Astrocyte (in vitro differentiated cells and primary cell): ENCODE measurements at regions not wholly inside any gene's neighbourhood (a gene's known extent, or its start where the extent isn't known, plus 50 kb on each side); places are given as distances from the start of the nearest gene placed in this dataset.

Experiments used
- DNase-seq: peaks from one replicate; pipeline ENCODE4 v3.0.0-alpha.2; 2010; ENCODE audit warnings: low read depth
- FAIRE-seq: peaks from 2 replicates; lab custom pipeline; 2011; peaks lifted over from hg19 to GRCh38; lab: Jason Lieb, UNC
- H2AFZ ChIP-seq: 2 replicates; pipeline ENCODE4 v1.6.0; 2012; ENCODE audit warnings: low read depth, low read length, inconsistent platforms
- H3K27ac ChIP-seq: 2 replicates; pipeline ENCODE4 v1.5.1; 2011; ENCODE audit warnings: low read depth, low read length, inconsistent platforms
- H3K27me3 ChIP-seq: 2 replicates; pipeline ENCODE4 v1.6.0; 2011; ENCODE audit warnings: low read length, inconsistent platforms; ENCODE audit not compliant: insufficient read depth
- H3K36me3 ChIP-seq: 2 replicates; pipeline ENCODE4 v1.5.1; 2011; ENCODE audit warnings: low read length, inconsistent platforms; ENCODE audit not compliant: insufficient read depth
- H3K4me1 ChIP-seq: 2 replicates; pipeline ENCODE4 v1.5.1; 2011; ENCODE audit warnings: low read length, inconsistent platforms; ENCODE audit not compliant: insufficient read depth
- H3K4me2 ChIP-seq: 2 replicates; pipeline ENCODE4 v1.6.0; 2012; ENCODE audit warnings: low read length, inconsistent platforms
- H3K4me3 ChIP-seq: 2 replicates; pipeline ENCODE4 v1.5.1; 2011; ENCODE audit warnings: low read depth, mild to moderate bottlenecking, low read length, inconsistent platforms; ENCODE audit not compliant: insufficient read depth
- H3K79me2 ChIP-seq: 2 replicates; pipeline ENCODE4 v1.6.0; 2012; ENCODE audit warnings: mild to moderate bottlenecking, low read length, inconsistent platforms; ENCODE audit not compliant: insufficient read depth
- H3K9ac ChIP-seq: 2 replicates; pipeline ENCODE4 v1.6.0; 2012; ENCODE audit warnings: mild to moderate bottlenecking, low read length, inconsistent platforms
- H3K9me3 ChIP-seq: 2 replicates; pipeline ENCODE4 v1.5.1; 2012; ENCODE audit warnings: low read depth, mild to moderate bottlenecking, low read length, inconsistent platforms; ENCODE audit not compliant: insufficient read depth
- H4K20me1 ChIP-seq: 2 replicates; pipeline ENCODE4 v1.6.0; 2012; ENCODE audit warnings: low read length, inconsistent platforms; ENCODE audit not compliant: insufficient read depth
- H3K27ac Mint-ChIP-seq: one replicate; pipeline ENCODE4 v1.8.0; 2021; ENCODE audit warnings: mild to moderate bottlenecking, mixed read lengths; ENCODE audit not compliant: unreplicated experiment
- H3K27me3 Mint-ChIP-seq: one replicate; pipeline ENCODE4 v1.8.0; 2021; ENCODE audit warnings: low read depth, mixed read lengths; ENCODE audit not compliant: unreplicated experiment
- H3K36me3 Mint-ChIP-seq: one replicate; pipeline ENCODE4 v1.8.0; 2021; ENCODE audit warnings: low read depth, mixed read lengths; ENCODE audit not compliant: unreplicated experiment
- H3K4me1 Mint-ChIP-seq: one replicate; pipeline ENCODE4 v1.8.0; 2021; ENCODE audit warnings: low read depth, mixed read lengths; ENCODE audit not compliant: unreplicated experiment
- H3K4me3 Mint-ChIP-seq: one replicate; pipeline ENCODE4 v1.8.0; 2021; ENCODE audit warnings: mild to moderate bottlenecking, moderate library complexity, mixed read lengths; ENCODE audit not compliant: unreplicated experiment
- H3K9me3 Mint-ChIP-seq: one replicate; pipeline ENCODE4 v1.8.0; 2021; ENCODE audit warnings: mild to moderate bottlenecking, mixed read lengths; ENCODE audit not compliant: unreplicated experiment
- EZH2 ChIP-seq: IDR thresholded peaks from 2 replicates; pipeline ENCODE4 v1.6.1; 2012; ENCODE audit warnings: mild to moderate bottlenecking, low read length, inconsistent platforms; ENCODE audit not compliant: insufficient read depth
- TF ChIP-seq, protein P1 (sequence below): IDR thresholded peaks from 2 replicates; pipeline ENCODE4 v1.5.1; 2011; ENCODE audit warnings: low read depth, mild to moderate bottlenecking, inconsistent platforms, low read length, moderate library complexity; ENCODE audit not compliant: insufficient read depth

DNA sequence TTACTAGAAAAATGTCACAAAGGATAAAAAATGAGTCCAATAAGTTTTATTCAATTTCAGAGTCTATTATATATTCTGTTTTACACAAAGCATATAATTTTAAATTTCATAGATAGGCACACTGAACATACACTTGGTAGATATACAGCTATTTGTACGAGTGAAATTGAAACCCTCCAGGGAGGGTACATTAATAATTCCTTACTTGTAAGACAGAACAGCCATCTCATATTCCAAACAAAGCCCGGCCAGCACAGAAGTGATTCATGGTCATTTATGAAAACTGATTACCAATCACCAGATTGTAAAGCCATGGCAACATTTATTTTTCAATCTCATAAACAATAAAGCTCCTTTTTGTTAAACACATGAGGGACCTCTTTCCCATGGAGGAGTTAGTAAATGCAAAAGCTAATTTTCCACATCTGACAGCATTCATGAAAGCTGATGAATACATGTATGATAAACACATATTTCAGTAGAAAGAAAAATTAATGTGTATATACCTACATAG lies 190.6 kb downstream of the TDRD15 start:
- peaks cover 4% of the 10 kb centered on the region for H3K27me3 Mint-ChIP-seq
- Histone ChIP-seq H2AFZ (no peak overlapping the region), H3K27me3 (no peaks in the 10 kb centered on the region), H3K4me1 (no peaks in the 10 kb centered on the region), H3K9ac (no peak overlapping the region), H3K9me3 (no peaks in the 10 kb centered on the region), H3K79me2 (no peaks in the 10 kb centered on the region), H3K36me3 (no peaks in the 10 kb centered on the region), H3K27ac (no peak overlapping the region), H3K4me2 (no peak overlapping the region), H3K4me3 (no peak overlapping the region), H4K20me1 (no peaks in the 10 kb centered on the region)
- H3K36me3 Mint-ChIP-seq, result no peaks in the 10 kb centered on the region
- no peak overlapping the region for H3K4me3 Mint-ChIP-seq
- H3K27ac Mint-ChIP-seq, result no peak overlapping the region
- no peaks in the 10 kb centered on the region for H3K4me1 Mint-ChIP-seq
- FAIRE-seq (no peak), DNase-seq (no peak)
- H3K9me3 Mint-ChIP-seq, result no peaks in the 10 kb centered on the region
- no peak for TF ChIP-seq EZH2
- TF ChIP-seq, protein P1, sequence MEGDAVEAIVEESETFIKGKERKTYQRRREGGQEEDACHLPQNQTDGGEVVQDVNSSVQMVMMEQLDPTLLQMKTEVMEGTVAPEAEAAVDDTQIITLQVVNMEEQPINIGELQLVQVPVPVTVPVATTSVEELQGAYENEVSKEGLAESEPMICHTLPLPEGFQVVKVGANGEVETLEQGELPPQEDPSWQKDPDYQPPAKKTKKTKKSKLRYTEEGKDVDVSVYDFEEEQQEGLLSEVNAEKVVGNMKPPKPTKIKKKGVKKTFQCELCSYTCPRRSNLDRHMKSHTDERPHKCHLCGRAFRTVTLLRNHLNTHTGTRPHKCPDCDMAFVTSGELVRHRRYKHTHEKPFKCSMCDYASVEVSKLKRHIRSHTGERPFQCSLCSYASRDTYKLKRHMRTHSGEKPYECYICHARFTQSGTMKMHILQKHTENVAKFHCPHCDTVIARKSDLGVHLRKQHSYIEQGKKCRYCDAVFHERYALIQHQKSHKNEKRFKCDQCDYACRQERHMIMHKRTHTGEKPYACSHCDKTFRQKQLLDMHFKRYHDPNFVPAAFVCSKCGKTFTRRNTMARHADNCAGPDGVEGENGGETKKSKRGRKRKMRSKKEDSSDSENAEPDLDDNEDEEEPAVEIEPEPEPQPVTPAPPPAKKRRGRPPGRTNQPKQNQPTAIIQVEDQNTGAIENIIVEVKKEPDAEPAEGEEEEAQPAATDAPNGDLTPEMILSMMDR, result no peak

DNA sequence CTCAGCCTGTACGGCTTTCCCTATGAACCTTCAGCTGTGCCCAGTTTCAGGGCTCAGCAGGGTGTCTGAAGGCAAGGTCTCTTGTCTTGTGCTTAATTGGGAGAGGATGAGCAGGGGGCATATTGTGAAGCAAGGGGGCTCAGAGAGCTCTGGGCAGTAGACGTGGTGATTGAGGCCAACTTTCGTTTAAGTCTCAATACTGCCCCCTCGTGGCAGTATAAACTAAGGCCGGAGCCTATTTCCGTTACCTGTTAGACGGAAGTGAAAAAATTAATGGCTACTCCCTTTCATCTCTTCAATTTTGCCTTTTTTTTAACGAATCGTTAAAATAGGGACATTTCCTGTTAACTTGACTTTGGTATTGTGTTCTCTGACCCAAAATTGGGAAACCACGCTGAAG lies 193.4 kb downstream of the TDRD15 start:
- H3K4me1 Mint-ChIP-seq, result no peaks in the 10 kb centered on the region
- Histone ChIP-seq H3K36me3 (no peaks in the 10 kb centered on the region), H3K27me3 (no peaks in the 10 kb centered on the region), H4K20me1 (no peaks in the 10 kb centered on the region), H3K79me2 (no peaks in the 10 kb centered on the region), H3K9ac (no peak overlapping the region), H3K27ac (no peak overlapping the region), H2AFZ (no peak overlapping the region), H3K4me3 (no peak overlapping the region), H3K4me2 (no peak overlapping the region), H3K4me1 (no peaks in the 10 kb centered on the region), H3K9me3 (no peaks in the 10 kb centered on the region)
- no peak for TF ChIP-seq EZH2
- TF ChIP-seq, protein P1, result peak; percentile 43
- no peak for DNase-seq
- H3K36me3 Mint-ChIP-seq, result no peaks in the 10 kb centered on the region
- H3K27ac Mint-ChIP-seq, result peak overlapping the region; percentile 24
- H3K4me3 Mint-ChIP-seq, result no peak overlapping the region
- peaks cover 4% of the 10 kb centered on the region for H3K27me3 Mint-ChIP-seq
- H3K9me3 Mint-ChIP-seq, result no peaks in the 10 kb centered on the region
- FAIRE-seq, result no peak

DNA sequence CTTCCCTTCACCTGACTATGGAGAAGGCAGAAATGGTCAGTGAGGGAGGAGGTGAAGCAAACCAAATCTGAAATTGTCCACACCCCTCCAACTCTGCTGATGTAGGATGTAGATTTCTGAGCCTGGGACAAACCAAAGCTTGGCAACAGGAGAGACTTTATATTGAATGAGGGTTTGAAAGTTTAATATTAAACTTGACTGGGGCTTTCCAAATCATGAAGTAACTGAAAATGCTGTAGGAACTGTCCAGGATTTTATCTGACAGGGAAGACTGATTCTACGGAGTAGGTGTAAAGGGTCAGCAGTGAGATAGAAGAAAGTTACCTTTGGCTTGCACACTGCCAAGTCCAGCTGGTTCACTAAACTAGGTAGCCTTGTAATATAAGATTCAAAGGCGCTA lies 194.5 kb downstream of the TDRD15 start:
- no peak overlapping the region for H3K27ac Mint-ChIP-seq
- no peak overlapping the region for H3K4me3 Mint-ChIP-seq
- H3K79me2 ChIP-seq, result no peaks in the 10 kb centered on the region
- no peak overlapping the region for H3K4me3 ChIP-seq
- H2AFZ ChIP-seq, result no peak overlapping the region
- FAIRE-seq (no peak), DNase-seq (no peak)
- no peaks in the 10 kb centered on the region for H3K4me1 ChIP-seq
- no peaks in the 10 kb centered on the region for H3K36me3 Mint-ChIP-seq
- H3K4me2 ChIP-seq, result no peak overlapping the region
- TF ChIP-seq, protein P1, result no peak
- TF ChIP-seq EZH2, result no peak
- H4K20me1 ChIP-seq, result no peaks in the 10 kb centered on the region
- no peak overlapping the region for H3K27ac ChIP-seq
- no peaks in the 10 kb centered on the region for H3K9me3 ChIP-seq
- peaks cover 4% of the 10 kb centered on the region for H3K27me3 Mint-ChIP-seq
- no peaks in the 10 kb centered on the region for H3K4me1 Mint-ChIP-seq
- H3K36me3 ChIP-seq, result no peaks in the 10 kb centered on the region
- no peaks in the 10 kb centered on the region for H3K9me3 Mint-ChIP-seq
- H3K27me3 ChIP-seq, result no peaks in the 10 kb centered on the region
- H3K9ac ChIP-seq, result no peak overlapping the region
